ENCODE measurements at regions not wholly inside any gene's neighbourhood (a gene's known extent, or its start where the extent isn't known, plus 50 kb on each side); places are given as distances from the start of the nearest gene placed in this dataset.

DNA sequence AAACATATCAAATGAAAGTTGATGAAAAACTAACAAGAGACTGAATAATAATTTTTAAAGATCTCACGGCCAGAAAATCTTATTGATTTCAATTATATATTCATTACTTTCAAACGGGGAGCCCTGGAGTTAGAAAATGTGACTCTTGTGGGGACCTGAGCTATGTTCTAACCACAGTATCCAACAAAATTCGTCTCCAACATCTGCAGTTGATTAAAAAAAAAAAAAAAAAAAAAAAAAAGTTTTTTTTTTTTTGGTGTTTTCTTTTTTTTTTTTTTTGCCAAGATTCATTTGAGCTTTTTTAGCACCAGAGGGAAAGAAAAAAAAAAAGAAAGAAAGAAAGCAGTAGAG, 144.3 kb upstream of the PIK3R1 start:
- TF ChIP-seq TAF1 (conservative IDR thresholded peaks at IDR 0.05) (no peak), RXRA (IDR thresholded peaks at IDR 0.05) (no peak), SP1 (IDR thresholded peaks at IDR 0.05) (no peak), HNF4G (IDR thresholded peaks at IDR 0.05) (no peak), FOXA2 (IDR thresholded peaks at IDR 0.05) (no peak), MAX (IDR thresholded peaks at IDR 0.05) (no peak), RAD21 (IDR thresholded peaks at IDR 0.05) (no peak), YY1 (IDR thresholded peaks at IDR 0.05) (no peak), GABPA (IDR thresholded peaks at IDR 0.05 in 1 of 2, conservative IDR thresholded peaks at IDR 0.05 in 1 of 2) (no peak), FOXA1 (IDR thresholded peaks at IDR 0.05) (no peak), EGR1 (IDR thresholded peaks at IDR 0.05; ENCODE audit: low read depth in 2 of 2) (no peak), HNF4A (conservative IDR thresholded peaks at IDR 0.05) (no peak), JUND (IDR thresholded peaks at IDR 0.05) (no peak), ATF3 (IDR thresholded peaks at IDR 0.05) (no peak), REST (IDR thresholded peaks at IDR 0.05) (no peak), ZBTB33 (IDR thresholded peaks at IDR 0.05) (no peak), NR2F2 (IDR thresholded peaks at IDR 0.05) (no peak)
- TF ChIP-seq, protein P1, sequence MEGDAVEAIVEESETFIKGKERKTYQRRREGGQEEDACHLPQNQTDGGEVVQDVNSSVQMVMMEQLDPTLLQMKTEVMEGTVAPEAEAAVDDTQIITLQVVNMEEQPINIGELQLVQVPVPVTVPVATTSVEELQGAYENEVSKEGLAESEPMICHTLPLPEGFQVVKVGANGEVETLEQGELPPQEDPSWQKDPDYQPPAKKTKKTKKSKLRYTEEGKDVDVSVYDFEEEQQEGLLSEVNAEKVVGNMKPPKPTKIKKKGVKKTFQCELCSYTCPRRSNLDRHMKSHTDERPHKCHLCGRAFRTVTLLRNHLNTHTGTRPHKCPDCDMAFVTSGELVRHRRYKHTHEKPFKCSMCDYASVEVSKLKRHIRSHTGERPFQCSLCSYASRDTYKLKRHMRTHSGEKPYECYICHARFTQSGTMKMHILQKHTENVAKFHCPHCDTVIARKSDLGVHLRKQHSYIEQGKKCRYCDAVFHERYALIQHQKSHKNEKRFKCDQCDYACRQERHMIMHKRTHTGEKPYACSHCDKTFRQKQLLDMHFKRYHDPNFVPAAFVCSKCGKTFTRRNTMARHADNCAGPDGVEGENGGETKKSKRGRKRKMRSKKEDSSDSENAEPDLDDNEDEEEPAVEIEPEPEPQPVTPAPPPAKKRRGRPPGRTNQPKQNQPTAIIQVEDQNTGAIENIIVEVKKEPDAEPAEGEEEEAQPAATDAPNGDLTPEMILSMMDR (IDR thresholded peaks at IDR 0.05; ENCODE audit: low read depth, low read length, missing input control) = no peak
- H3K9me3 ChIP-seq (ENCODE audit: control insufficient read depth in 4 of 4, low read length in 3 of 4) = no peaks in the 10 kb centered on the region
- no peaks in the 10 kb centered on the region for H3K27me3 ChIP-seq (ENCODE audit: control insufficient read depth in 4 of 4, insufficient read depth in 4 of 4, low read length in 3 of 4)
- WGBS = 90% methylated on average over 3 of the region's 3 CpGs
- no peak overlapping the region for H3K4me3 ChIP-seq (ENCODE audit: low read depth in 1 of 3, low read length in 3 of 3)
- H3K36me3 ChIP-seq (ENCODE audit: control insufficient read depth in 4 of 4, insufficient read depth in 3 of 4, low read depth in 1 of 4, low read length in 3 of 4) = no peaks in the 10 kb centered on the region
- H3K4me1 ChIP-seq (ENCODE audit: control insufficient read depth in 4 of 4, insufficient read depth in 4 of 4, low read length in 3 of 4) = peaks cover 3 to 16% (median 8%) of the 10 kb centered on the region in 4 donors
- no peak overlapping the region for H3K27ac ChIP-seq (ENCODE audit: low read depth in 1 of 2, low read length in 2 of 2)
- DNase-seq (ENCODE audit: low spot score) = no peak
- H3K9ac ChIP-seq (ENCODE audit: low read depth in 1 of 2, low read length in 2 of 2) = no peak overlapping the region

All from liver (tissue), 8 donors.